Left colon (tissue), 2 donors: ENCODE measurements at regions not wholly inside any gene's neighbourhood (a gene's known extent, or its start where the extent isn't known, plus 50 kb on each side); places are given as distances from the start of the nearest gene placed in this dataset.
A peak's percentile ranks its signal among the peaks of the same experiment; 100 is the strongest.
"Not testable (repeated sequence)": the region's sequence is repeated elsewhere in the genome, so short reads cannot be mapped to it uniquely, and the experiment has no call there.

Experiments
- ATAC-seq: fragments of 200-7000 bp; cut with Tn5 transposase; one replicate; pipeline ENCODE4 v1.9.1; 2020; ENCODE audit warnings: mild to moderate bottlenecking, moderate library complexity
- DNase-seq, 2 donors: peaks; one replicate each; pipeline ENCODE4 v3.0.0-alpha.2; 2020
- intact Hi-C, 2 donors: fragments of 100-400 bp; cut with DNase I in 1 of 2; cut with micrococcal nuclease in 1 of 2; formaldehyde crosslinking; loops; one replicate each; pipeline versions ENCODE4 v1.11.2 to v1.14.0; 2022; cut with DNase I, micrococcal nuclease
- donor health status: DM: no; HTN: no; CAD: no.
- donor health status: DM: yes; HTN: yes; CAD: no.

GRCh38 chr4:134700251-134700650 lies 498.7 kb upstream of the PABPC4L start:
- DNase-seq (no peak), ATAC-seq (no peak)
- intact Hi-C loops: no loop called here

GRCh38 chr4:134698831-134699230 lies 497.2 kb upstream of the PABPC4L start:
- ATAC-seq, intact Hi-C loops, DNase-seq: not testable (repeated sequence)

GRCh38 chr4:134695433-134695832 lies 493.8 kb upstream of the PABPC4L start:
- DNase-seq (no peak), ATAC-seq (no peak)
- intact Hi-C loops: no loop called here

- DNase-seq (no peak), ATAC-seq (no peak)
- intact Hi-C loops: no loop called here
Observed at GRCh38 chr4:134691915-134692314, 490.3 kb upstream of the PABPC4L start.

DNA sequence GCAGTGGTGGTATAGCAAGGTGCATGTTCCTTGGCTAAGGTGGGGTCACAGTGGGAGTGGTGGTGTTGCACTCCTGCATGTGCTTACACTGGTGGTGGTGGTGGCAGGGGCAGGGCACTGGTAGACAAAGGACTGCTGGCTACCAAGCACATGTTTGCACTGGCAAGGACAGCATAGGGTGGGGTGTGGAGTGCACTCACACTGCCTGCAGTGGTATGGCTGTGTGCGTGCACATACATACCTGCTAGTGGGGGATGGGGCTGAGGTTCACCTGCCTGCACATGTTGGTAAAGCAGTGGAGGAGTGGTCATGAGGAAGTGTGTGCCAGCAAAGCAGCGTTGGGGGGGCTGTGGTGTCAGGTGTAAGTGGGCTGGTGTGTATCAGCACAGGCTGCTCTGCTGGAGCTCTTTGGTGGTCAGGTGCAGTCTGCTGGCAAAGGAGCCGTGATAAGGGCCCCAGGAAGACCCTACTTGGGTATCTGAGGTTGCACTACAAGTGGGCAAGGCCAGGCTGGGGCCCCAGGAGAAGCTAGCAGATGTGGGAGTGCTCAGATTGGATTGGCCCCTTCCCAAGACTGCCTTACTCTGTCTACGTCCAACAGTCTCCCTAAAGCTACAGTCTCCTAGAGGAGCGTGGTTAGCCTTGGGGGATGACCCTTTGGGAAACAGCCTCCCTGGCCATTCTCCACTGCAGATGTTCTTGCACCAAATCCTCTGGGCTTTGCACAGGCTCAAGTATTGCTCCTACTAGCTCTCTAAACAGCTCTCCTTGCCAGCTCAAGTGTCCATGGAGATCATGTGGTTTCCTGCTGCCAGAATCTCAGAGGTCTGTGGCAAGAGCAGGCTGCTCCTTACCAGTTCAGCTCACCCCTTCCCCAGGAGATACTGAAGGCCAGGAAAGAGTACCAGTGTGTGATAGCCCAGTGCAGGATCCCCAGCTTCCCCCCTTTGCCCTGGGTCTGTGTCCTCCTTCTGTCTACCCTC lies 486.3 kb upstream of the PABPC4L start:
- intact Hi-C loops: no loop called here
- no peak for ATAC-seq
- no peak for DNase-seq

GRCh38 chr4:134677209-134677814 lies 475.7 kb upstream of the PABPC4L start:
- intact Hi-C loops: no loop called here
- no peak for ATAC-seq
- no peak for DNase-seq

DNA sequence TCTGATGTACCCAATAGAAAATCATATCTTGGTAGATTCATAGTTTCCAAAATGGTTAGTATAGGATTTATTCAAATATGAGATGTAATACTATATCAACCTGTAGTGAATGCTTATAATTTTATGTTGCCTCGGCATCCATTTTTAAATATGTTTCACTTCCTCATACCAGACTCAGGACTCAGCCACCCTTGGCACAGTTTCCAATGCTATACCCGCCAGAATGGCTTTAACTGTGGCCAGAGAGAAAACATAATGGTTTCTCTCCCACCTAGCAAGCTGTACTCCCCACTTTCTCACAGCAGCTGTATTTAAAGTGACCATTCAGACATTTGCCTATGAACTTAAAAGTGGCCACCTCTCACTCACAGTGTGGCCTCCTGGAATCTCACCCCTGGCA lies 466.6 kb upstream of the PABPC4L start:
- ATAC-seq: peak; percentile 86
- intact Hi-C loops: no loop called here
- peak; percentile 11 to 34 for DNase-seq

DNA sequence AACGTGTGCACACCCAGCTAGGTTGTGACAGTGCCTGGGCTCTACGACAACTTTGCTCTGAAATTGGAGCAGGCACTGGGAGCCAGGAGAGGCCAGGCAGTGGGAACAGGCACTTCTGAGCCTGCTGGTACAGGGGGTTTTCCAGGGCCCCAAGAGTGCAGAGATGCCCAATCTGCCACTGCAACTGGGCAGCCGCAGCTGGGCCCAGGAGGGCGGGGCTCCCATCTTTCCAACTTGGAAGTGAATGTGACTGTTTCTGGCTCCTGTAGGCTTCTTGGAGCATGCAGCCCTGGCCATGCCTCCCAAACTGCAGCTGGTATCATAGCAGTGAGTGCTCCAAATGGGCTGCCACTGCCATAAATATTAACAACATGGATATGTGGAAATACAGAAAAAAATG lies 465.1 kb upstream of the PABPC4L start:
- no peak for ATAC-seq
- intact Hi-C loops: no loop called here
- DNase-seq: no peak

GRCh38 chr4:134665429-134665828 lies 463.8 kb upstream of the PABPC4L start:
- no peak for DNase-seq
- no peak for ATAC-seq
- intact Hi-C loops: no loop called here

DNA sequence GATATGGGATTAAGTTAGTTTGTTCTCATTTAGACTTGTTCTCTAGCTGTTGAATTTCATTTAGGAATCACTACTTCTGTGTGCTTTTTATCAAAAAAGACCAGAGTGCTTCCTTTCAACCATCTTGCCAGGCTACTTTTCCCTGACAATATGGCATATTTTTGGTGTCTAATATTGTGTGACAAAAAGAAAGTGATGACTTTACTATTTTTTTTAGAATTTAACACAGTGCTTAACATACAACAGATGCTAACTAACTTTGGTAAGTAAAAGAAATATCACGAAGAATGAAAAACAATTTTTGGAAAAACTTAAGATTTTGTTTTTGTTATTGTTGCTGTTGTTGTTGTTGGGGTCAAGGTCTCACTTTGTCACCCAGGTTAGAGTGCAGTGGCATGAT lies 462.2 kb upstream of the PABPC4L start:
- intact Hi-C loops: no loop called here
- no peak for DNase-seq
- ATAC-seq: no peak

GRCh38 chr4:134650461-134650860 lies 448.9 kb upstream of the PABPC4L start:
- no peak for ATAC-seq
- no peak for DNase-seq

DNA sequence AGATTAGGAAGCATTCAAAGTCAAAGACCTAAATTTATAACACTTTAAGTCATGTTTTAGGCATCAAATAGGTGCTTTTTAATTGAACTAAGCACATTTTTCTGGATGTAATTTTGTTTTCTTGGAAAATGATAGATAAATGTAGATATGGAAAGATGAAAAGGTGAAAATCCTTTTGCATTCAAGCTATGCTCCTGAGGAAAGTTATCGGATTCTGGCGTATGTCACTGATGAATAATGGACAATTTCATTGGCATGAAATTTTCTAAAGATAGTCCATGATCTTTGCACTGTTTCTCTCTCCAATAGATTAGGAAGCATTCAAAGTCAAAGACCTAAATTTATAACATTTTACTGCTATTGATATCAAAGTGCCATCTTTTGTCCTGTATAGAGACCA lies 444.2 kb upstream of the PABPC4L start:
- intact Hi-C loops: no loop called here
- no peak for ATAC-seq
- no peak for DNase-seq

More at GRCh38 chr4:134650461-134650860, 448.9 kb upstream of the PABPC4L start:
- intact Hi-C loops: no loop called here

- ATAC-seq (no peak), DNase-seq (no peak)
- intact Hi-C loops: no loop called here
Observed at GRCh38 chr4:134636338-134637051, 434.9 kb upstream of the PABPC4L start.

DNA sequence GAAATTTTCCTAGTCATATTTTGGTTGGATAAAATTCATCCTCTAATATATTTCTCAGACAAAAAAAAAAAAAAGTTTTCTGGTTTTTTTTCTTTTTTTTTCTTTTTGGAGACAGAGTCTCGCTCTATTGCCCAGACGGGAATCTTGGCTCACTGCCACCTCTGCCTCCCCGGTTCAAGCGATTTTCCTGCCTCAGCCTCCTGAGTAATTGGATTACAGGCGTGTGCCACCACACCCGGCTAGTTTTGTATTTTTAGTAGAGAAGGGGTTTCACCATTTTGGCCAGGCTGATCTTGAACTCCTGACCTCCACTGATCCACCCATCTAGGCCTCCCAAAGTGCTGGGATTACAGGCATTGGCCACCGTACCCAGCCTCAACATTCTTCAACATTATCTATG lies 432.7 kb upstream of the PABPC4L start:
- intact Hi-C loops: no loop called here
- ATAC-seq: no peak
- no peak for DNase-seq

- DNase-seq (no peak), ATAC-seq (no peak)
- intact Hi-C loops: no loop called here
Observed at GRCh38 chr4:134632056-134632455, 430.5 kb upstream of the PABPC4L start.

DNA sequence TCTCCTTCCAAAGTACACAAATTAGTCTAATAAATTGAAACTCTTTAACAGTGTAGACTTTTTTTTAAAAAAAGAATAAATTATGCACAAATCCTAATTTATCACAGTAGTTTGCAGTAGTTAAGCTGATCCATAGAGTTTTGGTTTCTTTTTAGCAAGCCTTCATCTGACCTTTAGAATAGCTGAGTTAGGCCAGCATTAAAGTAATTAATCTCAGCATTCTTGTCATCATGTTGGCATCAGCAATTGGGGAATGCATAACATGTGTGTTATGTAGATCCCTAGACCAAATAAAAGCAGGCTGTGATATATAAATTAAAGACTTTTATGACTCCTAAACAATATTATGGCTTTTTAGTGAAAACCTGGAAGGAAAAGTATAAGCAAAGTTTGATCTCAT lies 426.5 kb upstream of the PABPC4L start:
- DNase-seq (no peak), ATAC-seq (peak; percentile 38)
- intact Hi-C loops: no loop called here

DNA sequence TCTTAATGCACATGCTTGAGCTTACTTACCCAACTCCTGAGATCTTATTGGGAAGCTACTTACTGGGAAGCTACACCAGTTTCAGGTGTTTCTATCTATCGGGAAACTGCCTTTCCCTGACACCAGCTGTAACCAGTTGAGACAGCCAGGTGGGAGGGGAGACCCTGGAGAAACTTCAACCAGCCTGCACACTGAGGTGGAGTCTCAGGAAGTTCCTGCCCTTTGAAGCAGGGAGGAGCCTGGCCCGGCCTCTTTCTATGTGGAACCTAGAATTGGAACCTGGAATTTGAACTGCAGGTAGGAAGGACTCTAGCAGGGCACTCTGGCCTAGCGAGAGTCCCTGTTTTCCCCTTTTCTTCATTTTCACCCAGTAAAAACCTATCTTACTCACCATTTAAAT lies 425.8 kb upstream of the PABPC4L start:
- ATAC-seq (peak; percentile 97), DNase-seq (peak; percentile 51 to 58)

GRCh38 chr4:134624365-134624764 lies 422.8 kb upstream of the PABPC4L start:
- DNase-seq (no peak), ATAC-seq (no peak)
- intact Hi-C loops: no loop called here

More for the DNA sequence above, 425.8 kb upstream of the PABPC4L start:
- intact Hi-C loops: no loop called here
